MG63 (cell line): ENCODE measurements at regions not wholly inside any gene's neighbourhood (a gene's known extent, or its start where the extent isn't known, plus 50 kb on each side); places are given as distances from the start of the nearest gene placed in this dataset.

Experiments used
- DNase-seq: peaks from one replicate; pipeline ENCODE4 v3.0.0-alpha.2; 2020
- H3K27me3 ChIP-seq: fragments of 250-450 bp; sonication (Bioruptor Pico); 2 replicates; pipeline ENCODE4 v1.5.1; 2020; ENCODE audit warnings: mild to moderate bottlenecking, moderate library complexity
- H3K36me3 ChIP-seq: fragments of 250-450 bp; sonication (Bioruptor Pico); 2 replicates; pipeline ENCODE4 v1.5.1; 2020; ENCODE audit warnings: mild to moderate bottlenecking, moderate library complexity
- H3K4me3 ChIP-seq: fragments of 250-450 bp; sonication (Bioruptor Pico); 2 replicates; pipeline ENCODE4 v1.5.1; 2020; ENCODE audit warnings: mild to moderate bottlenecking, moderate library complexity
- H3K9me3 ChIP-seq: fragments of 250-450 bp; sonication (Bioruptor Pico); 2 replicates; pipeline ENCODE4 v1.5.1; 2020; ENCODE audit warnings: mild to moderate bottlenecking, moderate library complexity

GRCh38 chr6:169155481-169155880, 98.2 kb downstream of the THBS2 start:
- peaks cover 55% of the 10 kb centered on the region for H3K36me3 ChIP-seq
- peaks cover 59% of the 10 kb centered on the region for H3K9me3 ChIP-seq
- H3K27me3 ChIP-seq, result no peaks in the 10 kb centered on the region
- no peak for DNase-seq
- no peak overlapping the region for H3K4me3 ChIP-seq

- H3K4me3 ChIP-seq, result no peak overlapping the region
- no peaks in the 10 kb centered on the region for H3K27me3 ChIP-seq
- peaks cover 46% of the 10 kb centered on the region for H3K9me3 ChIP-seq
- H3K36me3 ChIP-seq, result peaks cover 34% of the 10 kb centered on the region
- DNase-seq, result no peak
Measured at GRCh38 chr6:169153401-169153800, 100.2 kb downstream of the THBS2 start.

GRCh38 chr6:169146521-169146920, 107.1 kb downstream of the THBS2 start:
- DNase-seq, result no peak
- Histone ChIP-seq H3K9me3 (peaks cover 10% of the 10 kb centered on the region), H3K27me3 (no peaks in the 10 kb centered on the region), H3K36me3 (no peaks in the 10 kb centered on the region), H3K4me3 (no peak overlapping the region)

GRCh38 chr6:169145991-169146501, 107.6 kb downstream of the THBS2 start:
- Histone ChIP-seq H3K27me3 (no peaks in the 10 kb centered on the region), H3K9me3 (peaks cover 10% of the 10 kb centered on the region), H3K36me3 (no peaks in the 10 kb centered on the region), H3K4me3 (no peak overlapping the region)
- no peak for DNase-seq

- Histone ChIP-seq H3K4me3 (no peak overlapping the region), H3K9me3 (peaks cover 7% of the 10 kb centered on the region), H3K36me3 (no peaks in the 10 kb centered on the region), H3K27me3 (no peaks in the 10 kb centered on the region)
- DNase-seq, result no peak
Measured at GRCh38 chr6:169145496-169145895, 108.2 kb downstream of the THBS2 start.

GRCh38 chr6:169144356-169144755, 109.3 kb downstream of the THBS2 start:
- Histone ChIP-seq H3K27me3 (no peaks in the 10 kb centered on the region), H3K36me3 (no peaks in the 10 kb centered on the region), H3K4me3 (no peak overlapping the region), H3K9me3 (peaks cover 3% of the 10 kb centered on the region; the same call in 1 of the 2 replicates)
- DNase-seq, result no peak

GRCh38 chr6:169142538-169142844, 111.2 kb downstream of the THBS2 start:
- no peak overlapping the region for H3K4me3 ChIP-seq
- DNase-seq, result no peak
- no peaks in the 10 kb centered on the region for H3K27me3 ChIP-seq
- no peaks in the 10 kb centered on the region for H3K36me3 ChIP-seq
- H3K9me3 ChIP-seq, result no peaks in the 10 kb centered on the region; the same call in 1 of the 2 replicates

GRCh38 chr6:169141671-169142537, 111.7 kb downstream of the THBS2 start:
- no peak for DNase-seq

GRCh38 chr6:169140986-169141495, 112.6 kb downstream of the THBS2 start:
- no peaks in the 10 kb centered on the region for H3K27me3 ChIP-seq
- H3K4me3 ChIP-seq, result no peak overlapping the region
- DNase-seq, result no peak
- H3K36me3 ChIP-seq, result no peaks in the 10 kb centered on the region
- H3K9me3 ChIP-seq, result peaks cover under 1% of the 10 kb centered on the region; the same call in 1 of the 2 replicates

More at GRCh38 chr6:169141671-169142537, 111.7 kb downstream of the THBS2 start:
- Histone ChIP-seq H3K36me3 (no peaks in the 10 kb centered on the region), H3K4me3 (no peak overlapping the region), H3K9me3 (no peaks in the 10 kb centered on the region; the same call in 1 of the 2 replicates), H3K27me3 (no peaks in the 10 kb centered on the region)

- Histone ChIP-seq H3K4me3 (no peak overlapping the region), H3K9me3 (peaks cover 4% of the 10 kb centered on the region), H3K36me3 (no peaks in the 10 kb centered on the region), H3K27me3 (no peaks in the 10 kb centered on the region)
- no peak for DNase-seq
Measured at GRCh38 chr6:169139179-169139971, 114.3 kb downstream of the THBS2 start.

GRCh38 chr6:169132352-169132940, 121.2 kb downstream of the THBS2 start:
- H3K4me3 ChIP-seq, result no peak overlapping the region
- no peaks in the 10 kb centered on the region for H3K36me3 ChIP-seq
- peaks cover 4% of the 10 kb centered on the region for H3K9me3 ChIP-seq
- H3K27me3 ChIP-seq, result no peaks in the 10 kb centered on the region
- no peak for DNase-seq

- no peak for DNase-seq
Measured at GRCh38 chr6:169131390-169131789, 122.3 kb downstream of the THBS2 start.

GRCh38 chr6:169130113-169130512, 123.5 kb downstream of the THBS2 start:
- H3K9me3 ChIP-seq, result no peaks in the 10 kb centered on the region; the same call in none of the 2 replicates
- H3K27me3 ChIP-seq, result no peaks in the 10 kb centered on the region
- no peaks in the 10 kb centered on the region for H3K36me3 ChIP-seq
- no peak overlapping the region for H3K4me3 ChIP-seq
- no peak for DNase-seq

More at GRCh38 chr6:169131390-169131789, 122.3 kb downstream of the THBS2 start:
- Histone ChIP-seq H3K36me3 (no peaks in the 10 kb centered on the region), H3K4me3 (no peak overlapping the region), H3K9me3 (peaks cover 4% of the 10 kb centered on the region), H3K27me3 (no peaks in the 10 kb centered on the region)

- Histone ChIP-seq H3K36me3 (no peaks in the 10 kb centered on the region), H3K27me3 (no peaks in the 10 kb centered on the region)
- DNase-seq, result no peak
Measured at GRCh38 chr6:169121013-169121412, 132.6 kb downstream of the THBS2 start.

GRCh38 chr6:169119669-169120068, 134.0 kb downstream of the THBS2 start:
- Histone ChIP-seq H3K9me3 (no peaks in the 10 kb centered on the region), H3K36me3 (no peaks in the 10 kb centered on the region), H3K4me3 (no peak overlapping the region), H3K27me3 (no peaks in the 10 kb centered on the region)
- DNase-seq, result no peak

More at GRCh38 chr6:169121013-169121412, 132.6 kb downstream of the THBS2 start:
- H3K9me3 ChIP-seq, result no peaks in the 10 kb centered on the region
- H3K4me3 ChIP-seq, result no peak overlapping the region

- H3K4me3 ChIP-seq, result no peak overlapping the region
- DNase-seq, result no peak
- no peaks in the 10 kb centered on the region for H3K9me3 ChIP-seq
- no peaks in the 10 kb centered on the region for H3K27me3 ChIP-seq
- no peaks in the 10 kb centered on the region for H3K36me3 ChIP-seq
Measured at GRCh38 chr6:169118346-169118830, 135.3 kb downstream of the THBS2 start.

- H3K36me3 ChIP-seq, result no peaks in the 10 kb centered on the region
- H3K9me3 ChIP-seq, result no peaks in the 10 kb centered on the region
- DNase-seq, result no peak
Measured at GRCh38 chr6:169117663-169118062, 136.0 kb downstream of the THBS2 start.

More at GRCh38 chr6:169117663-169118062, 136.0 kb downstream of the THBS2 start:
- no peaks in the 10 kb centered on the region for H3K27me3 ChIP-seq
- no peak overlapping the region for H3K4me3 ChIP-seq
